HCT116 (cell line): ENCODE measurements at regions not wholly inside any gene's neighbourhood (a gene's known extent, or its start where the extent isn't known, plus 50 kb on each side); places are given as distances from the start of the nearest gene placed in this dataset.

ENCODE experiments used
- ATAC-seq: fragments of 200-7000 bp; cut with Tn5 transposase; 2 replicates; pipeline ENCODE4 v1.9.1; 2020; ENCODE audit warnings: mild to moderate bottlenecking, moderate library complexity
- BruUV-seq: library from RNA; stranded (reverse); fragments of 400-500 nt; replicated peaks from 2 replicates; lab custom pipeline; 2021; lab: Mats Ljungman, UMichigan
- CTCF ChIA-PET: fragments of 300-600 bp; sonication (Branson Sonifier 250); formaldehyde crosslinking; loops from one replicate; lab custom pipeline; 2021; ENCODE audit warnings: antibody characterized with exemption; lab: Charles Lee
- POLR2A ChIA-PET: fragments of 300-600, 350-600 bp; sonication (Branson Sonifier 250); formaldehyde crosslinking; loops from one replicate; lab custom pipeline; 2021; ENCODE audit warnings: antibody characterized with exemption; lab: Charles Lee
- RAD21 ChIA-PET, 2 experiments: fragments of 300-600 bp; sonication (Branson Sonifier 250); formaldehyde crosslinking; loops; one replicate each; lab custom pipeline; 2023; ENCODE audit warnings: low total read pairs in 2 of 2; ENCODE audit not compliant: uncharacterized antibody in 2 of 2, unreplicated experiment in 2 of 2, low non-redundant PET in 1 of 2; lab: Charles Lee
- DNase-seq: peaks from one replicate; pipeline ENCODE4 v3.0.0-alpha.2; 2010; ENCODE audit warnings: low read depth, low spot score
- H2AFZ ChIP-seq: fragments of 200-600 bp; shearing (Covaris generic), sonication (generic); 2 replicates; pipeline ENCODE4 v1.6.1; 2017; ENCODE audit warnings: low read depth, mixed run types, mixed read lengths, antibody characterized with exemption, low read length; ENCODE audit not compliant: poor library complexity, severe bottlenecking
- H3K27ac ChIP-seq: 2 replicates; pipeline ENCODE4 v1.5.1; 2012; ENCODE audit warnings: low read depth, low read length
- H3K27me3 ChIP-seq: fragments of 200-600 bp; sonication (generic); 2 replicates; pipeline ENCODE4 v1.6.1; 2016; ENCODE audit warnings: mixed run types, low read length, mixed read lengths; ENCODE audit not compliant: insufficient read depth
- H3K36me3 ChIP-seq, 2 experiments: fragments of 200-500 bp in 1 of 2; fragments of 200-600 bp in 1 of 2; sonication (Bioruptor generic) in 1 of 2; sonication (generic) in 1 of 2; 2 replicates each; pipeline versions ENCODE4 v1.5.1 to v1.6.1; 2014 to 2016; ENCODE audit warnings: low read length in 2 of 2, inconsistent platforms in 1 of 2, mixed read lengths in 1 of 2, mixed run types in 1 of 2; ENCODE audit not compliant: insufficient read depth in 2 of 2, control insufficient read depth in 1 of 2
- H3K4me1 ChIP-seq, 2 experiments: fragments of 200-600 bp in 1 of 2; sonication (generic) in 1 of 2; 2 replicates each; pipeline versions ENCODE4 v1.5.1 to v1.6.1; 2012 to 2017; ENCODE audit warnings: low read length in 2 of 2, inconsistent platforms in 1 of 2, mild to moderate bottlenecking in 1 of 2, mixed read lengths in 1 of 2, mixed run types in 1 of 2, moderate library complexity in 1 of 2; ENCODE audit not compliant: insufficient read depth in 2 of 2, control insufficient read depth in 1 of 2
- H3K4me2 ChIP-seq: fragments of 200-600 bp; sonication (generic); 2 replicates; pipeline ENCODE4 v1.6.1; 2017; ENCODE audit warnings: mixed run types, low read length, mixed read lengths
- H3K4me3 ChIP-seq, 2 experiments: fragments of 200-600 bp in 1 of 2; sonication (generic) in 1 of 2; replicated peaks in 1 of 2; 2 replicates each; pipeline ENCODE4 v1.5.1; 2011 to 2016; ENCODE audit warnings: low read length in 2 of 2, control low read depth in 1 of 2, low read depth in 1 of 2, mild to moderate bottlenecking in 1 of 2, mixed read lengths in 1 of 2, mixed run types in 1 of 2
- H3K79me2 ChIP-seq: fragments of 200-600 bp; sonication (generic); 2 replicates; pipeline ENCODE4 v1.6.1; 2017; ENCODE audit warnings: mild to moderate bottlenecking, mixed run types, low read length, moderate library complexity, mixed read lengths; ENCODE audit not compliant: insufficient read depth
- H3K9ac ChIP-seq: fragments of 200-600 bp; sonication (generic); 2 replicates; pipeline ENCODE4 v1.6.1; 2016; ENCODE audit warnings: low read length, mixed read lengths
- H3K9me2 ChIP-seq: fragments of 200-600 bp; sonication (generic), shearing (Covaris generic); 2 replicates; pipeline ENCODE4 v1.6.1; 2017; ENCODE audit warnings: mixed run types, mild to moderate bottlenecking, moderate library complexity; ENCODE audit not compliant: insufficient read depth
- H3K9me3 ChIP-seq, 2 experiments: fragments of 200-500 bp in 1 of 2; fragments of 200-600 bp in 1 of 2; sonication (Bioruptor generic) in 1 of 2; sonication (generic) in 1 of 2; 2 replicates each; pipeline ENCODE4 v1.6.1; 2014 to 2017; ENCODE audit warnings: low read length in 2 of 2, mixed read lengths in 2 of 2, inconsistent platforms in 1 of 2, low read depth in 1 of 2, mild to moderate bottlenecking in 1 of 2, mixed run types in 1 of 2, moderate library complexity in 1 of 2; ENCODE audit not compliant: control insufficient read depth in 1 of 2, insufficient read depth in 1 of 2
- H4K20me1 ChIP-seq: fragments of 200-600 bp; sonication (generic), shearing (Covaris generic); 2 replicates; pipeline ENCODE4 v1.6.1; 2017; ENCODE audit warnings: mixed run types, mild to moderate bottlenecking, moderate library complexity; ENCODE audit not compliant: insufficient read depth
- CBX3 ChIP-seq: IDR thresholded peaks from 2 replicates; pipeline ENCODE4 v1.6.1; 2012; ENCODE audit warnings: low read depth
- ELF1 ChIP-seq: IDR thresholded peaks from 2 replicates; pipeline ENCODE4 v1.6.1; 2012; ENCODE audit warnings: low read depth, borderline replicate concordance
- EZH2phosphoT487 ChIP-seq: fragments of 200-600 bp; IDR thresholded peaks from 2 replicates; pipeline ENCODE4 v1.6.1; 2018; ENCODE audit warnings: antibody characterized with exemption, borderline replicate concordance
- FOSL1 ChIP-seq: IDR thresholded peaks from 2 replicates; pipeline ENCODE4 v1.6.1; 2012; ENCODE audit warnings: low read depth
- JUND ChIP-seq: IDR thresholded peaks from 2 replicates; pipeline ENCODE4 v1.6.1; 2012
- POLR2A ChIP-seq: IDR thresholded peaks from 2 replicates; pipeline ENCODE4 v1.7.0; 2011; ENCODE audit warnings: borderline replicate concordance; ENCODE audit not compliant: insufficient read depth, insufficient read length; ENCODE audit errors: extremely low read depth
- POLR2AphosphoS5 ChIP-seq: IDR thresholded peaks from 2 replicates; pipeline ENCODE4 v1.6.1; 2011; ENCODE audit warnings: mild to moderate bottlenecking, low read depth, low read length, moderate library complexity
- SIN3A ChIP-seq: IDR thresholded peaks from 2 replicates; pipeline ENCODE4 v1.6.1; 2012; ENCODE audit warnings: low read depth
- intact Hi-C: fragments of 100-400 bp; cut with micrococcal nuclease; formaldehyde crosslinking; loops from 2 replicates; pipeline ENCODE4 v1.10.0; 2022
- TF ChIP-seq, protein P1 (sequence below): IDR thresholded peaks from 2 replicates; pipeline ENCODE4 v1.6.1; 2011; ENCODE audit warnings: mild to moderate bottlenecking, low read length, moderate library complexity; ENCODE audit not compliant: insufficient replicate concordance; ENCODE audit errors: extremely low read depth
- TF ChIP-seq, protein P2 (sequence below), 3 experiments: fragments of 200-600 bp in 1 of 3; sonication (generic) in 1 of 3; IDR thresholded peaks in 2 of 3; conservative IDR thresholded peaks in 1 of 3; 2 replicates each; pipeline ENCODE4 v1.5.1; 2012 to 2017; ENCODE audit warnings: low read depth in 2 of 3, low read length in 2 of 3, antibody characterized with exemption in 1 of 3, borderline replicate concordance in 1 of 3, control low read depth in 1 of 3, mild to moderate bottlenecking in 1 of 3, mixed read lengths in 1 of 3, mixed run types in 1 of 3, moderate library complexity in 1 of 3; ENCODE audit not compliant: insufficient read depth in 1 of 3

DNA sequence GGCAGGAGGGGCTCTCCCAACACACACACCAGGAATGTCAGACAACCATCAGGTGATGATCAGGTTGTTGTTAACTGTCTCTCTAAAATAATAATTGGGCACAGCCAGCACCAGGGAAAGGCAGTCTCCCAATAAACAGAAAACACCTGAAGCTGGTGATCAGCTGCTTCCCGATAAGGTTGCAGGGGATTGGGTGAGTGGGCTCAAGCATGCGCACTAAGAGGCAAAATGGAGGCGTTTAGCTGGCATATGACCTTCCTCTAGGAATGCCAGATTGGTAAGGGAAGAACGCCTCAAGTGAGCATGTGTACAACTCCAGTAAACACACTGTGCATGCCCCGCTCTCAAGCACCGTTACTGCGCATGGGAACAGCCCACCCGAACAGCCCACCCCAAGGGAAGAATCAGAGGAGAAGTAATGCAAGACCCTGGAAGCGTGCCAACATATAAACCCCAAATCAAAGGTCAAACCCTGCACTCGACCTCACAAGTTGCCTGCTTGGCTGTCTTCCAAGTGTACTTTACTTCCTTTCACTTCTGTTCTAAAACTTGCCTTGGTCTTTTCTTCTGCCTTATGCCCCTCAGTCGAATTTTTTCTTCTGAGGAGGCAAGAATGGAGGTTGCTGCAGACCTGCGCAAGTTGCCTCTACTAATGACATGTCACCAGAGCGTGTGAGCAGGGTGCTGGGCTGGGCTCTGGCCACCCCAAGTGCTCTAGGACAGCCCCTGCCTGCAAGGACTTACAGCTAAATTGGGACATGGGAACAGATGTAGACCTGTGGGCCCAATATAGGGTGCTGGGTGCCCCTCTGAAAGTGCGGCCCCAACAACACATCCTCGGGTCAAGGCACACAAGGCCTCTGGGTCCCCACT, 200.8 kb downstream of the RHOU start (continued):
- TF ChIP-seq, protein P1, sequence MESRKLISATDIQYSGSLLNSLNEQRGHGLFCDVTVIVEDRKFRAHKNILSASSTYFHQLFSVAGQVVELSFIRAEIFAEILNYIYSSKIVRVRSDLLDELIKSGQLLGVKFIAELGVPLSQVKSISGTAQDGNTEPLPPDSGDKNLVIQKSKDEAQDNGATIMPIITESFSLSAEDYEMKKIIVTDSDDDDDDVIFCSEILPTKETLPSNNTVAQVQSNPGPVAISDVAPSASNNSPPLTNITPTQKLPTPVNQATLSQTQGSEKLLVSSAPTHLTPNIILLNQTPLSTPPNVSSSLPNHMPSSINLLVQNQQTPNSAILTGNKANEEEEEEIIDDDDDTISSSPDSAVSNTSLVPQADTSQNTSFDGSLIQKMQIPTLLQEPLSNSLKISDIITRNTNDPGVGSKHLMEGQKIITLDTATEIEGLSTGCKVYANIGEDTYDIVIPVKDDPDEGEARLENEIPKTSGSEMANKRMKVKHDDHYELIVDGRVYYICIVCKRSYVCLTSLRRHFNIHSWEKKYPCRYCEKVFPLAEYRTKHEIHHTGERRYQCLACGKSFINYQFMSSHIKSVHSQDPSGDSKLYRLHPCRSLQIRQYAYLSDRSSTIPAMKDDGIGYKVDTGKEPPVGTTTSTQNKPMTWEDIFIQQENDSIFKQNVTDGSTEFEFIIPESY: no peak
- no peak for TF ChIP-seq CBX3

DNA sequence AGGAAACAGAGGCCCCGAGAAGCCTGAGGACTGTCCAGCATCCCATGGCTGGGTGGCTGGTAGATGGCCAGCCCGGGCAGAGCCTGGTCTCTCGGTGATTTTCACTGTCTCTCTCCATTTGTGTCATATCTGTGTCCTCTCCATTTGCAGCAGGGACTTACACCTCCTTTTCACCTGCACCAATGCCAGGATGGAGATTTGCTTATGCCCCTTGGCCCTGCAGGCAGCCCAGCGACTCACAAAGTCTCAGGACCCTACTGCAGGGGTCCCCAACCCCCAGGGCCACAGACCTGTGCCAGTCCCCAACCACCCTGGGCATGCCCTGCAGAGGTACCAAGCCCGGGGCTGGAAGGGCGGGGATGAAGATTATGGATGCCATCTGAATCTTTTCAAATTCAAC, 201.6 kb downstream of the RHOU start:
- Histone ChIP-seq H2AFZ (no peak overlapping the region), H3K27me3 (no peaks in the 10 kb centered on the region), H3K4me2 (no peak overlapping the region), H3K9me3 (no peaks in the 10 kb centered on the region), H3K27ac (no peak overlapping the region), H4K20me1 (no peaks in the 10 kb centered on the region), H3K9ac (no peak overlapping the region), H3K36me3 (no peaks in the 10 kb centered on the region), H3K4me3 (no peak overlapping the region), H3K4me1 (no peaks in the 10 kb centered on the region), H3K9me2 (no peaks in the 10 kb centered on the region), H3K79me2 (no peaks in the 10 kb centered on the region)
- RAD21 ChIA-PET: no interaction called here
- no peak for ATAC-seq
- BruUV-seq: no TSS peak
- DNase-seq: no peak
- TF ChIP-seq, protein P2, sequence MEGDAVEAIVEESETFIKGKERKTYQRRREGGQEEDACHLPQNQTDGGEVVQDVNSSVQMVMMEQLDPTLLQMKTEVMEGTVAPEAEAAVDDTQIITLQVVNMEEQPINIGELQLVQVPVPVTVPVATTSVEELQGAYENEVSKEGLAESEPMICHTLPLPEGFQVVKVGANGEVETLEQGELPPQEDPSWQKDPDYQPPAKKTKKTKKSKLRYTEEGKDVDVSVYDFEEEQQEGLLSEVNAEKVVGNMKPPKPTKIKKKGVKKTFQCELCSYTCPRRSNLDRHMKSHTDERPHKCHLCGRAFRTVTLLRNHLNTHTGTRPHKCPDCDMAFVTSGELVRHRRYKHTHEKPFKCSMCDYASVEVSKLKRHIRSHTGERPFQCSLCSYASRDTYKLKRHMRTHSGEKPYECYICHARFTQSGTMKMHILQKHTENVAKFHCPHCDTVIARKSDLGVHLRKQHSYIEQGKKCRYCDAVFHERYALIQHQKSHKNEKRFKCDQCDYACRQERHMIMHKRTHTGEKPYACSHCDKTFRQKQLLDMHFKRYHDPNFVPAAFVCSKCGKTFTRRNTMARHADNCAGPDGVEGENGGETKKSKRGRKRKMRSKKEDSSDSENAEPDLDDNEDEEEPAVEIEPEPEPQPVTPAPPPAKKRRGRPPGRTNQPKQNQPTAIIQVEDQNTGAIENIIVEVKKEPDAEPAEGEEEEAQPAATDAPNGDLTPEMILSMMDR (IDR thresholded peaks at IDR 0.05 in 2 of 3, conservative IDR thresholded peaks at IDR 0.05 in 1 of 3; ENCODE audit: borderline replicate concordance in 1 of 3, insufficient read depth in 1 of 3, low read depth in 2 of 3, low read length in 2 of 3): no peak
- TF ChIP-seq CBX3 (no peak), JUND (no peak), EZH2phosphoT487 (no peak), FOSL1 (no peak), POLR2AphosphoS5 (no peak), ELF1 (no peak), SIN3A (no peak), POLR2A (no peak)
- CTCF ChIA-PET: no interaction called here
- POLR2A ChIA-PET: no interaction called here
- intact Hi-C loops: no loop called here
